KMS-11 (cell line): ENCODE measurements at regions not wholly inside any gene's neighbourhood (a gene's known extent, or its start where the extent isn't known, plus 50 kb on each side); places are given as distances from the start of the nearest gene placed in this dataset.
"Not testable (repeated sequence)": the region's sequence is repeated elsewhere in the genome, so short reads cannot be mapped to it uniquely, and the experiment has no call there.

ENCODE experiments used
- H2AFZ ChIP-seq: fragments of 200-600 bp; sonication (generic); 2 replicates; pipeline ENCODE4 v1.6.1; 2016; ENCODE audit warnings: antibody characterized with exemption, mixed run types, low read depth
- H3K27ac ChIP-seq: fragments of 200-600 bp; sonication (generic); 2 replicates; pipeline ENCODE4 v1.6.1; 2016; ENCODE audit warnings: mild to moderate bottlenecking, mixed run types
- H3K27me3 ChIP-seq: fragments of 200-600 bp; sonication (generic); 2 replicates; pipeline ENCODE4 v1.6.1; 2017; ENCODE audit warnings: mild to moderate bottlenecking, low read depth, mixed run types, moderate library complexity; ENCODE audit not compliant: insufficient read depth
- H3K36me3 ChIP-seq: fragments of 200-600 bp; sonication (generic); 2 replicates; pipeline ENCODE4 v1.6.1; 2017; ENCODE audit warnings: mild to moderate bottlenecking, mixed run types; ENCODE audit not compliant: insufficient read depth
- H3K4me1 ChIP-seq: fragments of 200-600 bp; sonication (generic); 2 replicates; pipeline ENCODE4 v1.6.1; 2016; ENCODE audit warnings: mild to moderate bottlenecking, low read depth, mixed run types; ENCODE audit not compliant: poor library complexity, severe bottlenecking
- H3K4me2 ChIP-seq: fragments of 200-600 bp; sonication (generic); 2 replicates; pipeline ENCODE4 v1.7.0; 2016; ENCODE audit warnings: mild to moderate bottlenecking, mixed run types
- H3K4me3 ChIP-seq: fragments of 200-600 bp; sonication (generic); IDR thresholded peaks from 2 replicates; pipeline ENCODE4 v1.6.1; 2017; ENCODE audit warnings: low read depth, low read length, mixed read lengths; ENCODE audit not compliant: insufficient read depth
- H3K79me2 ChIP-seq: fragments of 200-600 bp; sonication (generic); 2 replicates; pipeline ENCODE4 v1.6.1; 2016; ENCODE audit warnings: low read depth, mixed run types; ENCODE audit not compliant: insufficient read depth
- H3K9ac ChIP-seq: fragments of 200-600 bp; sonication (generic); 2 replicates; pipeline ENCODE4 v1.6.1; 2016; ENCODE audit warnings: mild to moderate bottlenecking, mixed run types
- H4K20me1 ChIP-seq: fragments of 200-600 bp; sonication (generic); 2 replicates; pipeline ENCODE4 v1.6.1; 2016; ENCODE audit warnings: mild to moderate bottlenecking, mixed run types; ENCODE audit not compliant: insufficient read depth
- CTCF ChIP-seq: fragments of 200-600 bp; sonication (generic); conservative IDR thresholded peaks from 2 replicates; pipeline ENCODE4 v1.6.1; 2017; ENCODE audit warnings: low read depth, mild to moderate bottlenecking, antibody characterized with exemption, low read length, moderate library complexity, mixed read lengths

- no peaks in the 10 kb centered on the region for H4K20me1 ChIP-seq
- H3K27me3 ChIP-seq: no peaks in the 10 kb centered on the region
- H3K4me1 ChIP-seq: no peaks in the 10 kb centered on the region
- no peak overlapping the region for H3K27ac ChIP-seq
- no peak overlapping the region for H2AFZ ChIP-seq
- no peak overlapping the region for H3K4me3 ChIP-seq
- H3K4me2 ChIP-seq: no peak overlapping the region
- no peaks in the 10 kb centered on the region for H3K36me3 ChIP-seq
- TF ChIP-seq CTCF: no peak
- H3K9ac ChIP-seq: no peak overlapping the region
- H3K79me2 ChIP-seq: no peaks in the 10 kb centered on the region
Measured at GRCh38 chr4:126664839-126665238, 967.9 kb upstream of the INTU start.

GRCh38 chr4:126670038-126670437, 962.7 kb upstream of the INTU start:
- H3K79me2 ChIP-seq, H3K4me1 ChIP-seq, H3K9ac ChIP-seq, H3K4me3 ChIP-seq, H3K27me3 ChIP-seq, H3K4me2 ChIP-seq, H3K36me3 ChIP-seq, H3K27ac ChIP-seq, H4K20me1 ChIP-seq, H2AFZ ChIP-seq: not testable (repeated sequence)

GRCh38 chr4:126678618-126679017, 954.1 kb upstream of the INTU start:
- Histone ChIP-seq H3K9ac (no peak overlapping the region), H3K4me1 (no peaks in the 10 kb centered on the region), H3K4me3 (no peak overlapping the region), H4K20me1 (no peaks in the 10 kb centered on the region), H3K36me3 (no peaks in the 10 kb centered on the region), H3K4me2 (no peak overlapping the region), H3K27ac (no peak overlapping the region), H2AFZ (no peak overlapping the region), H3K79me2 (no peaks in the 10 kb centered on the region), H3K27me3 (no peaks in the 10 kb centered on the region)
- TF ChIP-seq CTCF: no peak

- Histone ChIP-seq H3K4me3 (no peak overlapping the region), H3K27ac (no peak overlapping the region), H3K36me3 (no peaks in the 10 kb centered on the region), H3K79me2 (no peaks in the 10 kb centered on the region), H3K9ac (no peak overlapping the region), H3K4me2 (no peak overlapping the region), H4K20me1 (no peaks in the 10 kb centered on the region), H3K4me1 (no peaks in the 10 kb centered on the region), H2AFZ (no peak overlapping the region), H3K27me3 (no peaks in the 10 kb centered on the region)
- TF ChIP-seq CTCF: no peak
Measured at GRCh38 chr4:126679303-126679702, 953.5 kb upstream of the INTU start.

- H3K79me2 ChIP-seq: no peaks in the 10 kb centered on the region
- no peaks in the 10 kb centered on the region for H3K4me1 ChIP-seq
- no peak overlapping the region for H3K9ac ChIP-seq
- no peak overlapping the region for H3K4me2 ChIP-seq
- no peaks in the 10 kb centered on the region for H3K27me3 ChIP-seq
- no peak overlapping the region for H3K27ac ChIP-seq
- H3K4me3 ChIP-seq: no peak overlapping the region
- no peak for TF ChIP-seq CTCF
- no peak overlapping the region for H2AFZ ChIP-seq
- no peaks in the 10 kb centered on the region for H3K36me3 ChIP-seq
- no peaks in the 10 kb centered on the region for H4K20me1 ChIP-seq
Measured at GRCh38 chr4:126682250-126682649, 950.5 kb upstream of the INTU start.
